HL-60 (cell line): ENCODE measurements at regions not wholly inside any gene's neighbourhood (a gene's known extent, or its start where the extent isn't known, plus 50 kb on each side); places are given as distances from the start of the nearest gene placed in this dataset.

ENCODE experiments used
- DNase-seq, 2 experiments: peaks; one replicate each; pipeline ENCODE4 v3.0.0-alpha.2; 2010 to 2020; ENCODE audit warnings: low read depth in 1 of 2, low spot score in 1 of 2
- H3K27ac ChIP-seq: fragments of 250-450 bp; sonication (Bioruptor Pico); replicated peaks from 2 replicates; pipeline ENCODE4 v1.5.1; 2020; ENCODE audit warnings: mild to moderate bottlenecking, moderate library complexity
- H3K27me3 ChIP-seq: fragments of 250-450 bp; sonication (Bioruptor Pico); 2 replicates; pipeline ENCODE4 v1.5.1; 2021; ENCODE audit warnings: mild to moderate bottlenecking, moderate library complexity; ENCODE audit not compliant: insufficient read depth, poor library complexity, severe bottlenecking
- H3K4me3 ChIP-seq: replicated peaks from 2 replicates; pipeline ENCODE4 v1.5.1; 2011; ENCODE audit warnings: mild to moderate bottlenecking, control low read depth, low read length; ENCODE audit not compliant: insufficient read depth
- GABPA ChIP-seq: IDR thresholded peaks from 2 replicates; pipeline ENCODE4 v1.6.1; 2012; ENCODE audit warnings: low read depth
- POLR2AphosphoS5 ChIP-seq: IDR thresholded peaks from 2 replicates; pipeline ENCODE4 v1.6.1; 2012; ENCODE audit warnings: low read depth
- REST ChIP-seq: IDR thresholded peaks from 2 replicates; pipeline ENCODE4 v1.6.1; 2012; ENCODE audit warnings: low read depth; ENCODE audit not compliant: insufficient replicate concordance
- SPI1 ChIP-seq: IDR thresholded peaks from 2 replicates; pipeline ENCODE4 v1.6.1; 2012; ENCODE audit warnings: low read depth, mild to moderate bottlenecking, borderline replicate concordance
- TF ChIP-seq, protein P1 (sequence below): IDR thresholded peaks from one replicate; pipeline ENCODE4 v1.5.1; 2011; ENCODE audit warnings: low read length, control low read depth, inconsistent platforms; ENCODE audit not compliant: insufficient read depth

DNA sequence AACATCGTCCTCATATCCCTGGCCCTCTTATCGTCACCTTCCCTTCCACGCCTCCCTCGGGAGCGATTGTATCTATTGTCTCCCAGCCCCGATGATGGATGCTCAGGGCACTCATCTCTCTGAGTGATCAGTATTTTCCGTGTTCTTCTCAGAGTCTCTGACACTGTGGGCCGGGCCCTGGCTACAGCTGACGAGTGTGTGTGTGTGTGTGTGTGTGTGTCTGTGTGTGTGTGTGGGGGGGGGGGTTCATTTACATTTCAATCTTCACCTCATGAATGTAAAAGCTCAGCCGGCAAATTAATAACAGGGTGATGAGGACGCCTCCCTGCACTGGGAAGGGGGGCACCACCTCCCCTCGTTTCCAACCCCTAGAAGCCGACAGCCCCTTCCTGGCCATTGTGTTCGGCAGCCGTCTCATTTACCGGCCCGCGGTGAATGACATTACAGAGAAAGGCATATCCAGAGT is 159.5 kb downstream of the SHOX start:
- DNase-seq = no peak
- Histone ChIP-seq H3K27ac (no peak overlapping the region), H3K27me3 (peaks cover 8% of the 10 kb centered on the region), H3K4me3 (no peak overlapping the region)
- TF ChIP-seq SPI1 (no peak), REST (no peak), POLR2AphosphoS5 (no peak), GABPA (no peak)
- TF ChIP-seq, protein P1, sequence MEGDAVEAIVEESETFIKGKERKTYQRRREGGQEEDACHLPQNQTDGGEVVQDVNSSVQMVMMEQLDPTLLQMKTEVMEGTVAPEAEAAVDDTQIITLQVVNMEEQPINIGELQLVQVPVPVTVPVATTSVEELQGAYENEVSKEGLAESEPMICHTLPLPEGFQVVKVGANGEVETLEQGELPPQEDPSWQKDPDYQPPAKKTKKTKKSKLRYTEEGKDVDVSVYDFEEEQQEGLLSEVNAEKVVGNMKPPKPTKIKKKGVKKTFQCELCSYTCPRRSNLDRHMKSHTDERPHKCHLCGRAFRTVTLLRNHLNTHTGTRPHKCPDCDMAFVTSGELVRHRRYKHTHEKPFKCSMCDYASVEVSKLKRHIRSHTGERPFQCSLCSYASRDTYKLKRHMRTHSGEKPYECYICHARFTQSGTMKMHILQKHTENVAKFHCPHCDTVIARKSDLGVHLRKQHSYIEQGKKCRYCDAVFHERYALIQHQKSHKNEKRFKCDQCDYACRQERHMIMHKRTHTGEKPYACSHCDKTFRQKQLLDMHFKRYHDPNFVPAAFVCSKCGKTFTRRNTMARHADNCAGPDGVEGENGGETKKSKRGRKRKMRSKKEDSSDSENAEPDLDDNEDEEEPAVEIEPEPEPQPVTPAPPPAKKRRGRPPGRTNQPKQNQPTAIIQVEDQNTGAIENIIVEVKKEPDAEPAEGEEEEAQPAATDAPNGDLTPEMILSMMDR = no peak

- Histone ChIP-seq H3K27me3 (peaks cover 8% of the 10 kb centered on the region), H3K4me3 (no peak overlapping the region), H3K27ac (no peak overlapping the region)
- TF ChIP-seq REST (no peak), POLR2AphosphoS5 (no peak), SPI1 (no peak), GABPA (no peak)
- TF ChIP-seq, protein P1 = no peak
- DNase-seq = no peak
Observed at GRCh38 chrX:789096-789495, 158.5 kb downstream of the SHOX start.

- Histone ChIP-seq H3K27ac (no peak overlapping the region), H3K4me3 (no peak overlapping the region), H3K27me3 (peaks cover 6% of the 10 kb centered on the region)
- TF ChIP-seq, protein P1 = no peak
- TF ChIP-seq GABPA = no peak
- no peak for TF ChIP-seq SPI1
- no peak for TF ChIP-seq REST
- TF ChIP-seq POLR2AphosphoS5 = no peak
- DNase-seq = no peak
Observed at GRCh38 chrX:786441-786881, 155.9 kb downstream of the SHOX start.
